NT2/D1 (cell line): ENCODE measurements at regions not wholly inside any gene's neighbourhood (a gene's known extent, or its start where the extent isn't known, plus 50 kb on each side); places are given as distances from the start of the nearest gene placed in this dataset.

Experiments used
- DNase-seq: peaks from one replicate; pipeline ENCODE4 v3.0.0-alpha.2; 2011; ENCODE audit warnings: low read depth, low spot score
- H3K27me3 ChIP-seq: 2 replicates; pipeline ENCODE4 v1.6.0; 2011; ENCODE audit warnings: mild to moderate bottlenecking; ENCODE audit not compliant: insufficient read length, insufficient read depth
- H3K36me3 ChIP-seq: 2 replicates; pipeline ENCODE4 v1.6.1; 2011; ENCODE audit warnings: mild to moderate bottlenecking, low read length, mixed read lengths; ENCODE audit not compliant: insufficient read depth, insufficient read length
- H3K4me1 ChIP-seq: 2 replicates; pipeline ENCODE4 v1.5.1; 2011; ENCODE audit not compliant: insufficient read depth, insufficient read length
- H3K4me3 ChIP-seq: 2 replicates; pipeline ENCODE4 v1.5.1; 2011; ENCODE audit warnings: low read depth; ENCODE audit not compliant: insufficient read length
- H3K9ac ChIP-seq: 2 replicates; pipeline ENCODE4 v1.6.0; 2011; ENCODE audit warnings: low read depth; ENCODE audit not compliant: insufficient read length
- H3K9me3 ChIP-seq: 2 replicates; pipeline ENCODE4 v1.5.1; 2011; ENCODE audit warnings: mild to moderate bottlenecking, low read length; ENCODE audit not compliant: insufficient read depth
- SUZ12 ChIP-seq: IDR thresholded peaks from 2 replicates; pipeline ENCODE4 v1.6.1; 2011; ENCODE audit not compliant: insufficient read length, insufficient read depth; ENCODE audit errors: extremely low read depth
- YY1 ChIP-seq: IDR thresholded peaks from 2 replicates; pipeline ENCODE4 v1.6.1; 2011; ENCODE audit not compliant: insufficient read length, insufficient read depth
- ZNF274 ChIP-seq: IDR thresholded peaks from 2 replicates; pipeline ENCODE4 v1.6.1; 2011; ENCODE audit warnings: mild to moderate bottlenecking, low read depth, low read length

DNA sequence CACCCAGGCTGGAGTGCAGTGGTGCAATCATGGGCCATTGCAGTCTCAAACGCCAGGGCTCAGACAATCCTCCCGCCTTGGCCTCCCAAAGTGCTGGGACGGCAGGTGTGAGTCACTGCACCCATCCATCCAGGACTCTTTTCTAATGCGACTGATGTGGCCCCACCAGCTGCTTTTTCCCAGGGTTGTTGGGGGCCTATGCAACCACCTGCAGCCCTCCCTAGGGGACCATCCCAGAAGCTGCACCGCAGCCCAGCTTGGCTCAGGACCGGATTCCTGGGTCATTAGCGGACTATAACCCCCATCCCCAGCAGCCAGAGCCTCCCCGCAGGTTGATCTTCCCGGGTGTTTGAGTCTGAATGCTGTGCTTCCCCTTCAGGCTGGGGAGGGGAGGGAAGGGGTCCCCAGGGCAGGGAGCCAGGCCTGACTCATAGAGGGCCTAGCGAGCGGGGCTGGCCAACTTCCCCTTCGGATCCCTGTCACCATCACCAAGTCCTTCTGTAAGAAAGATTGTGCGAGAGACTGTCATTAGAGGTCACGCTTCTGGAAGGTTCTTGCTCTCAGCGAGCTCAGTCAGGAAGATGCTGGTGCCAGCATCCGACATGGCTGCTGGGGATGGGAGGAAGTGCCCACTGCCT, 108.7 kb upstream of the ACTRT2 start:
- no peaks in the 10 kb centered on the region for H3K9me3 ChIP-seq

DNA sequence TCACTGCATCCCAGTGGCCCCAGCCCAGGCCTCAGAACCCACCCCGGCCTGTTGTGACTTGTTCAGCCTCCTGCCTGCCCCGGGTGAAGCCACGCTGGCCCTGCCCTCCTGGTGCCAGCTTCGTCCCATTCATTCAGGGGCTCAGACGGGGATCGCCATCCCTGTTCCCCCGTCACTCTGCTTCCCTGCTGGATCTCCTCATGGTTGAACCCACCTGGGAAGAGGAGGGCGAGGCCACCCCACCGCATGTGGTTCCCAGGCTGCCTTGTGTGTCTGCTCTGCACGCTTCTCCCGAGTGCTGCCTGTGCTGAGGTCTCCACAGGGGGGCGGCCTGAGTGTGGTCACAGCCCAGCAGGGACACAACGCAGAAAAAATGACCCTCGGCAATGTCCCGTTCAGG, 108.2 kb upstream of the ACTRT2 start:
- no peaks in the 10 kb centered on the region for H3K9me3 ChIP-seq
- H3K27me3 ChIP-seq, result no peaks in the 10 kb centered on the region
- no peak overlapping the region for H3K9ac ChIP-seq
- no peak overlapping the region for H3K4me3 ChIP-seq
- peaks cover 14% of the 10 kb centered on the region for H3K4me1 ChIP-seq
- TF ChIP-seq YY1 (no peak), SUZ12 (no peak), ZNF274 (no peak)
- no peak for DNase-seq
- no peaks in the 10 kb centered on the region for H3K36me3 ChIP-seq

More for the DNA sequence above, 108.7 kb upstream of the ACTRT2 start:
- Histone ChIP-seq H3K4me1 (peaks cover 14% of the 10 kb centered on the region), H3K36me3 (no peaks in the 10 kb centered on the region), H3K4me3 (no peak overlapping the region), H3K9ac (no peak overlapping the region), H3K27me3 (no peaks in the 10 kb centered on the region)
- no peak for DNase-seq
- TF ChIP-seq SUZ12, result no peak
- no peak for TF ChIP-seq YY1
- TF ChIP-seq ZNF274, result no peak

DNA sequence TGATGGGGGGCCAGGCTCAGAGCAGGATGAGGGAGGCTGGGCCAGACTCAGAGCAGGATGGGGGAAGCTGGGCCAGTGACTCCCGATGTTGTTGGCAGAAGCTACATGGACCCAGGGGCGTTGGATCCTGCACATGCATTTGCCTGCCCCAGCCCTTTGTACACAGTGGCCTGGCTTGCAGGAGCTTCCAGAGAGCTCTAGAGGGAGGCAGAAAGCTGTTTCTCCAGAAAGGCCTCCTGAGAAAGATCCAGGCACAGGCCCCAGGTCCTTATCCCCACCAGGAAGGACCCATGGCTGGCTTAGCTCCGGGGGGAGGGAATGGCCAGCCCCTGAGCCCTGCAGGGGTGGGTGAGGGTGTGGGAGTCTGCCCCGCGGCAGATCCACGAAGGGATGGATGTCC, 106.6 kb upstream of the ACTRT2 start:
- H3K36me3 ChIP-seq, result no peaks in the 10 kb centered on the region
- H3K9ac ChIP-seq, result no peak overlapping the region
- H3K9me3 ChIP-seq, result no peaks in the 10 kb centered on the region
- DNase-seq, result no peak
- TF ChIP-seq ZNF274 (no peak), YY1 (no peak), SUZ12 (no peak)
- H3K4me3 ChIP-seq, result no peak overlapping the region
- no peaks in the 10 kb centered on the region for H3K27me3 ChIP-seq
- peaks cover 14% of the 10 kb centered on the region for H3K4me1 ChIP-seq

DNA sequence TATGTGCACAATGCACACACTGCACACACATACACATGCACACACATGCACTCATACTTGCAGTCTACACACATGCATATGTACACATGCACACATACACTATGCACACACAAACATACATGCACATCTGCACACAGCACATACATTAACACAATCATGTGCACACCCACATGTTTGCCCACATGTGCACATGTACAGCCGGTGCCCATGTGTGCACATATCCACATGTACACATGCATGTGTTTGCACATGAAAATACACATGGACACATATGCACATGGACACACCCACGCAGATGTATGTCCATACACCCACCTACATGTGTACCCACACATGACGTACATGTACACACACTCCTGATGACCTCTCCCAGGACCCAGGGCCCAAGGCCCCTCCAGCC, 105.1 kb upstream of the ACTRT2 start:
- Histone ChIP-seq H3K9ac (no peak overlapping the region), H3K9me3 (no peaks in the 10 kb centered on the region), H3K36me3 (no peaks in the 10 kb centered on the region), H3K4me3 (no peak overlapping the region), H3K27me3 (no peaks in the 10 kb centered on the region), H3K4me1 (peaks cover 14% of the 10 kb centered on the region)
- TF ChIP-seq SUZ12 (no peak), ZNF274 (no peak), YY1 (no peak)
- DNase-seq, result no peak

DNA sequence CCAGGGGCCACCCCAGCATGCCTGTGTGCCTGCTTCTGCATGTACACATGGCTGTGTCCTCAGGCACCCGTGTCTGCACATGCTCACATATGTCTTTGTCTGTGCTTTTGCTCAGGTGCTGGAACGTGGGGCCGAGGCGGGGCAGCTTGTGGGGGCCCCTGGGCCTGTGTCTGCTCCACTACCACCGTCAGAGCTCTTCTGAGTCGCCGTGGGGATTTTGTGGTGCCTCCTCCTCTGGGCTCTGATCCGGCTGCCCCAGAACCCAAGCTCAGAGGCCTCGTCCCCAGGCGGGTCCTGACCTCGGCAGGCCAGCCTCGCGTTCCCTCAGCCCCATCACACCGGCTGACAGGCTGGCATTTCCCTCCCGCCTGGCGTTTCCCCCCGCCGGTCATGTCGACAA, 104.6 kb upstream of the ACTRT2 start:
- Histone ChIP-seq H3K27me3 (no peaks in the 10 kb centered on the region), H3K4me1 (peaks cover 14% of the 10 kb centered on the region)
- no peak for TF ChIP-seq YY1
- no peak for TF ChIP-seq SUZ12
- TF ChIP-seq ZNF274, result no peak

DNA sequence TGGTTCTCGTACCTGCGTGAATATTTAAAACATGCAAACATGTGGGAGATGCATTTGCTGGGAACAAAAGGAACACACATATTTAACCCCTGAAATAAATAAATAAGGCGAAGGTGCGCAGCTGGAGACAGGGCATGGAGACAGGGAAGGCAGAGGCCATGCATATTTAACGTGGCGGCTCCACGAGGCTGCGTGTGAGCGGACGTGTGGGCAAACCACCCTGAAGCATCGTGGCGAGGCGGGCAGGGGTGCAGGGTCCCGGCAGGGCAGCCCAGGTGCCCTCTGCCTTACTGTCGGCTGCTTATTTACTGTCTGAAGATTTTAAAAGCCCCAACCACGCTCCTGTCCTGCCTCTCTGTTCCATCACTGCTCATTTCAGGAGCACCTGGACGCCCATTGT, 104.0 kb upstream of the ACTRT2 start:
- TF ChIP-seq YY1 (no peak), SUZ12 (no peak)
- Histone ChIP-seq H3K4me3 (no peak overlapping the region), H3K36me3 (no peaks in the 10 kb centered on the region), H3K9me3 (no peaks in the 10 kb centered on the region), H3K4me1 (peaks cover 11% of the 10 kb centered on the region), H3K27me3 (no peaks in the 10 kb centered on the region), H3K9ac (no peak overlapping the region)
- no peak for DNase-seq

More for the DNA sequence above, 104.6 kb upstream of the ACTRT2 start:
- H3K9me3 ChIP-seq, result no peaks in the 10 kb centered on the region
- no peak overlapping the region for H3K4me3 ChIP-seq
- DNase-seq, result no peak
- H3K9ac ChIP-seq, result no peak overlapping the region
- H3K36me3 ChIP-seq, result no peaks in the 10 kb centered on the region

DNA sequence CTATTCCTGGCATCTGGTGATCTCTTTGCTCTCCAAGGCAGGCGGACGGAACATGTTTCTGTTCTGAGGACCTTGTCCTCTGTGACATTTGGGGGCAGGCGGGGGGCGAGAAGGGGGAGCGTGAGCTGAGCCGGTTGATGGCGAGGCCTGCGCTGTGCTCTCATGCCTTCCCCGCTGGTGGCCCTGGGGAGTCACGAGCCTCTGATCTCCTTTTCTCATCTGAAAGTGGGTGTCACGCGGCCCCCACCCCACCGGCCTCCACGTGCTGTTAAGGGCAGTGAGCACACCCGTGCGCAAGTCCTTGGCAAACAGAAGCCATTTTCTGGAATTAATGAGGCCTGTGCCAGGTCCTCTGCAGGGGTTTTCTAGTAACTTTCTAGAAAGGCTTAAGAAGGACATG, 102.8 kb upstream of the ACTRT2 start:
- H3K4me3 ChIP-seq, result no peak overlapping the region
- no peaks in the 10 kb centered on the region for H3K36me3 ChIP-seq
- peaks cover 5% of the 10 kb centered on the region for H3K4me1 ChIP-seq
- H3K9me3 ChIP-seq, result no peaks in the 10 kb centered on the region
- H3K9ac ChIP-seq, result no peak overlapping the region
- no peak for DNase-seq
- no peak for TF ChIP-seq ZNF274
- TF ChIP-seq YY1, result no peak
- TF ChIP-seq SUZ12, result no peak
- no peaks in the 10 kb centered on the region for H3K27me3 ChIP-seq

DNA sequence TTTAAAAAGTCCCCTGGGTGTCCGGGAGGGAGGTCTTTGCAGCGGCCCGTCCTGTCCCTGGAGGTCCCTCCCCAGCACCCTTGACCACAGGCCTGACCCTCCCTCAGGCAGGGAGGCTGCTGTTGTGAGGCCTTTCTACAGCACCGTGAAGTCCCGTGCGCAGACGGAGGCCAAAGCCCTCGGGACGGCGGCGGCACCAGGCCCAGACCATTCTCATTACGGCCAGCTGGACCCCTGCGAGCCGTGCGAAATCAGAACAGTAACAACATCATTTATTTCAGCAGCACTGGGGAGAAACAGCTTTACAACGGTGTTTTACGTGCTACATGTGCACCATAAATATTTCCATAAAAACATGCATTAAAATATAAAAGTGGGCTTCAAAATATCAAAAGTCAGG, 101.4 kb upstream of the ACTRT2 start:
- Histone ChIP-seq H3K4me3 (no peak overlapping the region), H3K9ac (no peak overlapping the region), H3K9me3 (no peaks in the 10 kb centered on the region), H3K27me3 (no peaks in the 10 kb centered on the region), H3K36me3 (no peaks in the 10 kb centered on the region), H3K4me1 (peaks cover 4% of the 10 kb centered on the region)
- TF ChIP-seq YY1, result no peak
- TF ChIP-seq SUZ12, result no peak
- TF ChIP-seq ZNF274, result no peak
- DNase-seq, result no peak
